HK-2 (cell line): ENCODE measurements at regions not wholly inside any gene's neighbourhood (a gene's known extent, or its start where the extent isn't known, plus 50 kb on each side); places are given as distances from the start of the nearest gene placed in this dataset.

Experiments used
- DNase-seq: peaks from one replicate; pipeline ENCODE4 v3.0.0-alpha.2; 2018; ENCODE audit not compliant: unreplicated experiment

DNA sequence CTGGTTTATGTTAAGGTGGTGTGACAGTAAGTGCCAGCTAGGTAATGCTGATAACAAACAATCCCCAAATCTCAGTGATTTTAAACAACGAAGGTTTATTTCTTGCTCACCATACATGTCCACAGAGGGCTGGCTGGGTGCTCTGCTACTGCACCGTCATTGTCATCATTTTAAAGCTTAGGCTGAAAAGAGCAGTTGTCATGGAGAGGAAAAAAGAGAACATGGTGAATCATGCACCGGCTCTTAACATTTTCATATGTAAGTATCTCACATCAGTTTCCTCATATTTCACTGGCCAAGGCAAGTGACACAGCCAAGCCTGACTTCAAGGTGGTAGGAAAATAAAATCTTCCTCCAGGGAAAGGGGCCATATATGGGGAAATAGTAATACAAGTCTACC is 746.9 kb downstream of the SORCS3 start:
- no peak for DNase-seq

DNA sequence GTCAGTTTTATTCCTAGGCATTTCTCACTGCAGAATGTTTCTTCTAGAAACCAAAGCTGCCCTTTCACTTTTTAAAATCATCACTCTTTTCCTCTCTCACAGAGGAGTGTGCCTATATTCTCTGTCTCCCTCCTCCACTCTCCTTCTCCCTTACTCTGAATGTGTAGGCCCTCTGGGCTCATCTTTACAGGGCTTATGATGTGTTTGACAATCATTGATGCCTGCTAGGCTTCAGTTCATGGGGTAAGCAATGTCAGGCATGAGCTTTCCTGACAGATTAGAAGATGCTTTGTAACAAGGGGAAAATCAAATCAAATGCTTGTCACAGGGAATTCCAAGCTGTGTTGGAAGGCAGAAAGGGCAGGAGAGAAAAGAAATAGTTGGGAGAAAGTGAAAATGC is 742.9 kb downstream of the SORCS3 start:
- no peak for DNase-seq

DNA sequence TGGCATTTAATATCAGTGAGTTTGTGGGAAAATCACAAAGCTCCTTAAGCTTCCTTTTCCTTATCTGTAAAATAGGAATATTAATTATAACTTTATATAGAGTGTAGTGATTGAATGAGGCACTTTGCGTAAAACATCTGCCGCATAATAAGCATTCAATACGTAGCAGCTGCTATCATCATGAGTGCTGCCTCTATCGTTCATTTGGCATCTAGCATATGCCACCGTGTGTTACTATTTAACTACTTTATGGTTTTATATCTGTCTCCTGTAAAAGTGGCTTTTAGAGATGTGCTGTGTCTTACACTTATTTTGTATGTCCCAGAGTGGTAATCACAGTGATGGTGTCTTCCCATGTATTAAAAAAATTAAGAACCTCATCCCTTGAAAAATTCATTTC is 729.6 kb downstream of the SORCS3 start:
- DNase-seq: no peak

DNA sequence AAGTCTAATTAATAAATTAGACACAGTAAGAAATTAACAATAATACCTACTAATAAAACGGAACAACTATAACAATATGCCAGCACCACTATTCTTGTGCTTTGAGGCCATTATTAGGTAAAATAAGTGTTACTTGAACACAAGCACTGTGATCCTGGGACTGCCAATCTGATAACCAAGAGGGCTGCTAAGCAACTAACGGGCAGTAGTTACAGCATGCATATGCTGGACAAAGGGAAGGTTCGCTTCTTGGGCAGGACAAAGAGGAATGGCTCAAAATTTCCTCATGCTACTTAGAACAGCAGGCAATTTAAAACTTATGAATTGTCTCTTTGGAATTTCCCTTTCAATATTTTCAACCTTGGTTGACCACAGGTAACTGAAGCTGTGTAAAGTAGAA is 718.6 kb downstream of the SORCS3 start:
- DNase-seq: no peak

DNA sequence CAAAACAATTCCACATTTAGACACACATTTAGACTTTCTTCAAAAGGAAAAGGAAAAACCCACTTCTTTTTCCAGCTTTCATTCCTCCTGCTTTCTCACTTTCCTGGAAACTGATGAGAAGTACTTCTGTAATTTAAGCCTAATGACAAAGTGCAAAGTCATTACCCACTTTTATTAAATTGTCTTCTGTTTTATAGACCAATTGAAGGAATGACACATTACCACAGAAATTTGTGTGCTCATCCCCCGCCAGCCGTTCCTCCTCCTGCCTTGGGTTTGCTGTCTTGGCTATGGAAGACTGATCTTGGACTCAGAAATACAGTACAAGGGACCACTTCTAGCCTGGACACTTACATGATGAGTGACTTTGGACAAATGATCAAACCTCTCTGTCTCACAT is 717.8 kb downstream of the SORCS3 start:
- no peak for DNase-seq

DNA sequence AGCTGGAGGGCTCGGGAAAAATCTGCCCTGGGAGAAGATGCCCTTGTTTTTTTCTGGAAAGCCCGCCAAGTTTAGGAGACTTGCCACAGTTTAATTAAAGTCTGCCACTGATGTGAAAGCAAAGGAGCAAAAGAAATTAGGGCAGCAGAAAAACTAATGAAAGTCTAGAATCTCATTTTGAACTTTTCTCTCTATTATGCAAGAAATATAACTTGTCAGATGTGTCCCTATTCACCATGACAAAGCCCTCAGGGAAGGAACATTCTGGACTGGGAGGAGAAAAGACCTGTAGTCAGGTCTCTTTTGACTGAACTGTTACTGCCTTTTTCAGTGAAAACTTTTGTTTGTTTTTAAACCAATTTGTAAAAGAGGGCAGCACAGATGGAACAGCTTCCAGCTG is 715.5 kb downstream of the SORCS3 start:
- DNase-seq: no peak

DNA sequence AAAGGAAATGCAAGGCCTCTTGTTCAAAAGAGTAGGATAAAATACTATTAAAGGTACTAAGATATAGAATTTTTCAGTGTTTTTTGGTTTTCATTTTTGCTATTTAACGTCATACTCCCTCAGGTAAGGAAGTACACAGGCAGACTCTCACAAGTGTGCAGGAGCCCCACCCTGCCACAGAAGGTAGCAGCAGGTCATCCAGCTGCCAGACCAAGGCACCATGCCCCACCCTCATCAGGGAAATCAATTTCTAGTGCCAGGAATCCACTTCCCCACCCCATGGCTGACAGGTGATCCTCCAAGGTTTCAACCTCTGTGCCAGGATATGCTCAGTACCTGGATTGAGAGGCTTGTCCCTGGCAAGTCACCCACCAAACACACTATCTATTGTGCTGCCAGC is 712.9 kb downstream of the SORCS3 start:
- DNase-seq: no peak

DNA sequence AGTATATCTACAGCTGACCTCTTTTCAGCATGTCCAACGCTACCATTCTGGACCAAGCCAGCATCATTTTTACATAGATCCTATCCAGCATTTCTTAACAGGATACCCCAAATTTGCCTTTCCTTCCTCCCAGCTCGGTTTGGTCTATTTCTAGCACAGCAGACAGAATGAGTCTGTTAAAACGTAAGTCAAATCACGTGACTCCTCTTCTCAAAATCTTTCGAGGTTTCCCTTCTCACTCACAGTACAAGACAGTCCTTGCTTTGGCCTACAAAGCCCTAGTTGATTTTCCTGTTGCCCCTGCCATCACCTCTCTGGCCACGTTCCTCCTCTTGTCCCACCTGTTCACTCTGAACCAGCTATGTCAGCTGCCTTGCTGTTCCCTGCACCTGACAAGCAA is 711.7 kb downstream of the SORCS3 start:
- DNase-seq: no peak

DNA sequence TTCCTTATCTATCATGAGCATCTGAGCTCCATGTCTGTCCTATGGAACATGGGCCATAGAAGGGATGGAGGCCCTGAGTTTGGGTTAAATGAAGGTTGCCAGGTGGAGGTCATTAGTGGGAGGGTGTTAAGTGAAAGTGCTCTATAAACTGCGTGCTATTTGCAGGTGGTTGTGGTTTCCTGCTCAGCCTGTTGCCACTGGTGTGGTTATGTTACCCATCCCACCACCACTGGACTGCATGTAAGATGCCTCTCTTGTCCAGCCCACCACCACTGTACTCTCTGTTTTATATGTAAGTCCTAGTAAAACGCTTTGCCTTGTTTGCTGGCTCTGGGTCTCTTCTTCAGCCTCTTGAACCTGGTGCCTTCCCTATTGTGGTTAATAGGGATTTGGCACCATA is 711.2 kb downstream of the SORCS3 start:
- no peak for DNase-seq

DNA sequence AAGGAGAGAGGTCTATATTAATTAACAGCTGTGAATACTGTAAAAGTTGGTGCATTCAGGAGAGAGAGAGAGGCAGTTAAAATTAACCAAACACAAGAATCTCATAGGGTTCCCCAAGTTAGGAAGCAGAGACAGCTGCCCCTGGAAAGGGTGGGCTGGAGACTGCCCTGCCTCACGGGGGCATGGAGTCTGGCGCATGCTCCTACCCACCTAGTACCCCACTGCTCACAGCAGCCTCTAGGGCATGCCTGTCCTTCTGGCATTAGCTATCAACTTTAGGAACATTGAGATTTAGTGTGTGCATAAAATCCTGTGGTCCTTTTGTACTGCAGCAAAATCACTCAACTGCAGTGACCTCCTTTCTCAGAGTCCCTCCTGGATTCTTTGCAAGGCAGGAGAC is 710.1 kb downstream of the SORCS3 start:
- DNase-seq: no peak

DNA sequence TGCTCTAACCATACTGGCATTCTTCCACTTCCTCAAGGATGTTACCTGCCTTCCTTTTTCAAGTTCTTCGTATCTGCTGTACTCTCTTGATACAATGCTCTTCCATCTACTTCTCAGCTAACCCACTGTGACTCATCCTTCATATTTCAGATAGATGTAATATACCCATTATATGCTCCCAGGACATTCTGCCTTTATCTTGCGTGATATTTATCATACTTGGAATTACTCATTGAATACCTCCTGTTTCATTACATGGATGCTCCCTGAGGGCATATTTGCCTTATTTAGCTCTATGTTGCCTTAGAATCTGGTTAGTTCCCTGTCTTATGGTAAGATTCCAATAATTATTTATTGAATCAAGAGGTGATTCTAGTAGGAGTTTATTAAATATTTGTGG is 706.4 kb downstream of the SORCS3 start:
- DNase-seq: no peak

DNA sequence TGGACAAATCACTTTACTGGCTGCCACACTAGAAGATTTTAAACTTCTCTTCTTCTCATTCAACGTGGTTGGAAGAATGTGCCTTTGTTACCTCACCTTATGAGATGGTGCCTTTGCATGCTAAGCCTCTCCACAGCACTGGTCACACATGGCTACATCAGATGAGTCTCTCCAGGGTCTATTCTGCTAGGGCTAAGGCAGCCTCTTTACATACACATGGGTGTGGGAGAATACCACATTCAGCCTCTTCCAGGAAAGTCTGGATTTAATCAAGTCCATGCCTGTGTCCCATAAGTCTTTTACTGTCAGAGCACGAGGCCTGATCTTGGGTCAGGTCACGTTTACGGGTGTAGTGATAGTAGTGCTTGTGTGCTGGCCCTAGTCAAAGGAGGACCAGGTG is 701.5 kb downstream of the SORCS3 start:
- DNase-seq: no peak

DNA sequence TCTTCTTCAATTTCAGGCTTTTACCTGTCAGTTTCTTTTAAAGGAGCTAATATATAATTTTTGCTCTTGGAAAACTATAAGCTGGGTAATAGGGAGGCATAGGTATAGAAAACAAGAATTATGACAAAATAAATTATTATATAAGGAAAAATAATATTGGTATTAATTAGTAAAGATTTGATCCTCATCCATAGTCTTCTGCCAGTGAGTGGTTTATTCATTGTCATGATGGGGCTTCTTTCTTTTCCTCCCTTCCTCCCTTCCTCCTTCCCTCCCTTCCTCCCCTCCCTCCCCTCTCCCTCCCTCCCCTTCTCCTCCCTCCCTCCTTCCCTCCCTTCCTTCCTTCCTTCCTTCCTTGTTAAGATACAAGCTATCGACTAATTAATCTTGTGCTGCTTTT is 698.6 kb downstream of the SORCS3 start:
- DNase-seq: no peak

DNA sequence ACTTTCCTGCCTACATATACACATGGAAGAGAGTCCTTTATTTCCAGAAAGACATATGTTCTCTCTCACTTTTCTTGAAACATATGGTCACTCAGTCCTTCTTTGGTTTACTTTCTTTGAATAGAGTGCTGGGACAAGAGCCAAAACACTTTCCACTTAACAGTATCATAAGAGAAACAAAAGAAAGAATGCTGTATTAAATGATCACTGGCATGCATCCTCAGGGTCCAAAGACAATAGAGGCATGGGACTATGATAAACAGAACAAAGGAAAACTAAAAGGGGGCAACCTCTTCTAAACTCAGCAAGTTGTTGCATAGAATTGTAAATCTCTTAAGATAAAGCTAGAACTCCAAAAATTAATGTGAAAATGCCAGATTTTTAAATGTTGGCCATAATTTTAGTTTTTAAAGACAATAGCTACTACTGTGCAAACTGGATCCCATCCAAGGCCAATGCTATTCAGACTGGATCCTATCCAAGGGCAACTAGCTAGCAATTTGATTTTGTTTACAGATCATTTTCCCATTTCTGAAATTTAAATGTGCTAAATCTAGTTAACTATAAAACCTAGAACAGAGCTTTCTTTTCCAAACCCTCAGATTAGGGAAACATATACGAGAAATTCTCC is 687.5 kb downstream of the SORCS3 start:
- DNase-seq: no peak
